Smooth muscle cell (in vitro differentiated cells): ENCODE measurements at regions not wholly inside any gene's neighbourhood (a gene's known extent, or its start where the extent isn't known, plus 50 kb on each side); places are given as distances from the start of the nearest gene placed in this dataset.
A peak's percentile ranks its signal among the peaks of the same experiment; 100 is the strongest.

ENCODE experiments used
- DNase-seq: peaks from one replicate; lab custom pipeline; 2025; ENCODE audit not compliant: unreplicated experiment; lab: John Stamatoyannopoulos, UW
- H2AFZ ChIP-seq: fragments of 200-600 bp; sonication (generic); 2 replicates; pipeline ENCODE4 v1.6.0; 2016; ENCODE audit warnings: antibody characterized with exemption, low read depth, mild to moderate bottlenecking
- H3F3A ChIP-seq: fragments of 200-600 bp; sonication (generic); 2 replicates; pipeline ENCODE4 v1.6.0; 2017; ENCODE audit warnings: antibody characterized with exemption, low read depth
- H3K27ac ChIP-seq: fragments of 200-600 bp; sonication (generic); 2 replicates; pipeline ENCODE4 v1.5.1; 2016; ENCODE audit warnings: low read depth, mild to moderate bottlenecking
- H3K27me3 ChIP-seq: fragments of 200-600 bp; sonication (generic); 2 replicates; pipeline ENCODE4 v1.6.1; 2016; ENCODE audit warnings: low read depth, mild to moderate bottlenecking
- H3K36me3 ChIP-seq: fragments of 200-600 bp; sonication (generic); 2 replicates; pipeline ENCODE4 v1.5.1; 2016; ENCODE audit warnings: low read depth
- H3K4me1 ChIP-seq: fragments of 200-600 bp; sonication (generic); 2 replicates; pipeline ENCODE4 v1.5.1; 2016; ENCODE audit warnings: low read depth
- H3K4me2 ChIP-seq: fragments of 200-600 bp; sonication (generic); 2 replicates; pipeline ENCODE4 v1.6.0; 2016; ENCODE audit warnings: mild to moderate bottlenecking
- H3K4me3 ChIP-seq: fragments of 200-600 bp; sonication (generic); 2 replicates; pipeline ENCODE4 v1.5.1; 2016; ENCODE audit warnings: mild to moderate bottlenecking
- H3K79me2 ChIP-seq: fragments of 200-600 bp; sonication (generic); 2 replicates; pipeline ENCODE4 v1.6.0; 2016; ENCODE audit warnings: low read depth, mild to moderate bottlenecking
- H3K9ac ChIP-seq: fragments of 200-600 bp; sonication (generic); 2 replicates; pipeline ENCODE4 v1.6.0; 2016; ENCODE audit warnings: low read depth
- H3K9me3 ChIP-seq: fragments of 200-600 bp; sonication (generic); replicated peaks from 2 replicates; pipeline ENCODE4 v1.5.1; 2016; ENCODE audit warnings: low read depth
- H4K20me1 ChIP-seq: fragments of 200-600 bp; sonication (generic); 2 replicates; pipeline ENCODE4 v1.6.0; 2016; ENCODE audit warnings: low read depth
- WGBS: methylation state at CpG from one replicate; pipeline ENCODE4 v1.1.7; 2016; ENCODE audit warnings: low lambda C conversion rate; 5-methylcytosine and 5-hydroxymethylcytosine counted together
- TF ChIP-seq, protein P1 (sequence below): fragments of 200-600 bp; sonication (generic); IDR thresholded peaks from 2 replicates; pipeline ENCODE4 v1.5.1; 2017; ENCODE audit warnings: borderline replicate concordance, mild to moderate bottlenecking, antibody characterized with exemption; ENCODE audit not compliant: insufficient read depth, poor library complexity, severe bottlenecking

DNA sequence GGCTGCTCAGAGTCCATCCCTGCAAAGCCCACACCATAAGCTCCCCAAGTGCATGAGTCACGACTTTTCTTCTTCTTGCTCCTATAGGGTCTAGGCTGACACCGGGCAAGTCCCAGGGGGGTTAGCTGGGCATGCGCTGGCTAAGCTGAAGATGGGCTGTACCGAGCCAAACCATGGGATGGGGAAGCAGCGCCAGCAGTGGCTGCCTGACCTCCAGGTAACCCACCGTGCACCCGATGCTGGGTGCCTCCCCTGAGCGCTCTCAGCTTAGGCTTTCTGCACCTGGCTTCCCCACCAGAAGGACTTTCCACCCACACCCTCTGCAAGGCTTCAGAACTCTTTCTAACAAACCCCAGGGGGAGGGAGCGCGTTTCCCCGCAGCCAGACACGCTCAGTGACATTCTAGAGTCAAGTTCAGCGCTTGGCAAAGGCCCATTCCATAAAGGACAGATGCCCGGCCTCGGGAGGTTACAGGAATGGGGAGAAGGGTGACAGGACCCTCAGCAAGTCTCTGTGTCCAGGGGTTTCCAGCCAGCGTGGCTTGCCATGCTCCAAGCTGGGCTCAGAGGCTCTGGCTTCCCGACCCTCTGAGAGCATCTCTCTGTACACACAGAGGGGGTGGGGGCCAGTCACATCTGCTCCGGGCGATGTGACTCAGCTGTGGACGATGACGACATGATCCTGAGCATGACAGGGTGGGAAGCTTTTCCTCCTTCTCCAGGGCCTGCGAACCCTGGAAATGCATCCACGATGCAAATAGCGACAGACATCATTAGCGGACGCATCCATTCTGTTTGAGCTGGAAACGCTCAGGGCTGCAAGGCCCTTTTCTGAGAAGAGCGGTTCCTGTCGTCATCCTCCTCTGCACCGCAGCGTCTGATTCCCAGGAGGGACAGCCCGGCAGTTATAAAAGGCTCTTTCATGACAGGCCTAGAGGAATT is 107.8 kb downstream of the SIK1 start:
- no peak overlapping the region for H2AFZ ChIP-seq
- peak overlapping the region; percentile 97 for H3K27ac ChIP-seq
- peak overlapping the region; percentile 71 for H3K4me2 ChIP-seq
- H3F3A ChIP-seq: peaks cover 29% of the 10 kb centered on the region
- no peaks in the 10 kb centered on the region for H3K9me3 ChIP-seq
- H3K4me1 ChIP-seq: peaks cover 19% of the 10 kb centered on the region
- TF ChIP-seq, protein P1, sequence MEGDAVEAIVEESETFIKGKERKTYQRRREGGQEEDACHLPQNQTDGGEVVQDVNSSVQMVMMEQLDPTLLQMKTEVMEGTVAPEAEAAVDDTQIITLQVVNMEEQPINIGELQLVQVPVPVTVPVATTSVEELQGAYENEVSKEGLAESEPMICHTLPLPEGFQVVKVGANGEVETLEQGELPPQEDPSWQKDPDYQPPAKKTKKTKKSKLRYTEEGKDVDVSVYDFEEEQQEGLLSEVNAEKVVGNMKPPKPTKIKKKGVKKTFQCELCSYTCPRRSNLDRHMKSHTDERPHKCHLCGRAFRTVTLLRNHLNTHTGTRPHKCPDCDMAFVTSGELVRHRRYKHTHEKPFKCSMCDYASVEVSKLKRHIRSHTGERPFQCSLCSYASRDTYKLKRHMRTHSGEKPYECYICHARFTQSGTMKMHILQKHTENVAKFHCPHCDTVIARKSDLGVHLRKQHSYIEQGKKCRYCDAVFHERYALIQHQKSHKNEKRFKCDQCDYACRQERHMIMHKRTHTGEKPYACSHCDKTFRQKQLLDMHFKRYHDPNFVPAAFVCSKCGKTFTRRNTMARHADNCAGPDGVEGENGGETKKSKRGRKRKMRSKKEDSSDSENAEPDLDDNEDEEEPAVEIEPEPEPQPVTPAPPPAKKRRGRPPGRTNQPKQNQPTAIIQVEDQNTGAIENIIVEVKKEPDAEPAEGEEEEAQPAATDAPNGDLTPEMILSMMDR: no peak
- H4K20me1 ChIP-seq: no peaks in the 10 kb centered on the region
- no peaks in the 10 kb centered on the region for H3K79me2 ChIP-seq
- H3K27me3 ChIP-seq: no peaks in the 10 kb centered on the region
- peak overlapping the region; percentile 86 for H3K9ac ChIP-seq
- WGBS: 36% methylated on average over 31 of the region's 32 CpGs
- H3K36me3 ChIP-seq: no peaks in the 10 kb centered on the region
- H3K4me3 ChIP-seq: no peak overlapping the region
- DNase-seq: peak; percentile 42

GRCh38 chr21:43318368-43318767 is 108.6 kb downstream of the SIK1 start:
- H4K20me1 ChIP-seq: no peaks in the 10 kb centered on the region
- H3K4me2 ChIP-seq: no peak overlapping the region
- peak overlapping the region; percentile 97 for H3K27ac ChIP-seq
- 89% methylated on average over 7 of the region's 7 CpGs for WGBS
- H3K79me2 ChIP-seq: no peaks in the 10 kb centered on the region
- no peak overlapping the region for H3K9ac ChIP-seq
- H3K4me3 ChIP-seq: no peak overlapping the region
- no peak overlapping the region for H2AFZ ChIP-seq
- TF ChIP-seq, protein P1: no peak
- peaks cover 29% of the 10 kb centered on the region for H3F3A ChIP-seq
- H3K9me3 ChIP-seq: no peaks in the 10 kb centered on the region
- no peak for DNase-seq
- H3K4me1 ChIP-seq: peaks cover 19% of the 10 kb centered on the region
- no peaks in the 10 kb centered on the region for H3K27me3 ChIP-seq
- H3K36me3 ChIP-seq: no peaks in the 10 kb centered on the region

- no peaks in the 10 kb centered on the region for H3K27me3 ChIP-seq
- no peak overlapping the region for H3K9ac ChIP-seq
- peak overlapping the region; percentile 97 for H3K27ac ChIP-seq
- H3F3A ChIP-seq: peaks cover 29% of the 10 kb centered on the region
- no peaks in the 10 kb centered on the region for H3K79me2 ChIP-seq
- no peaks in the 10 kb centered on the region for H3K9me3 ChIP-seq
- H2AFZ ChIP-seq: no peak overlapping the region
- H3K4me1 ChIP-seq: peaks cover 19% of the 10 kb centered on the region
- no peak for DNase-seq
- TF ChIP-seq, protein P1: no peak
- no peak overlapping the region for H3K4me3 ChIP-seq
- no peak overlapping the region for H3K4me2 ChIP-seq
- no peaks in the 10 kb centered on the region for H3K36me3 ChIP-seq
- WGBS: 84% methylated on average over 9 of the region's 9 CpGs
- no peaks in the 10 kb centered on the region for H4K20me1 ChIP-seq
Observed at GRCh38 chr21:43317959-43318358, 109.0 kb downstream of the SIK1 start.
